Parathyroid adenoma (tissue), 2 donors: ENCODE measurements at regions not wholly inside any gene's neighbourhood (a gene's known extent, or its start where the extent isn't known, plus 50 kb on each side); places are given as distances from the start of the nearest gene placed in this dataset.

ENCODE experiments used
- H2AFZ ChIP-seq: fragments of 300-600 bp; sonication (generic); one replicate; pipeline ENCODE4 v1.7.0; 2017; ENCODE audit warnings: antibody characterized with exemption, mild to moderate bottlenecking
- H3K27ac ChIP-seq: fragments of 300-600 bp; sonication (generic); one replicate; pipeline ENCODE4 v1.7.0; 2017
- H3K27me3 ChIP-seq: fragments of 300-600 bp; sonication (generic); one replicate; pipeline ENCODE4 v1.7.0; 2017; ENCODE audit warnings: low read length; ENCODE audit not compliant: control insufficient read depth, insufficient read depth
- H3K36me3 ChIP-seq: fragments of 300-600 bp; sonication (generic); one replicate; pipeline ENCODE4 v1.7.0; 2017; ENCODE audit warnings: low read length; ENCODE audit not compliant: control insufficient read depth, insufficient read depth
- H3K4me1 ChIP-seq: fragments of 300-600 bp; sonication (generic); one replicate; pipeline ENCODE4 v1.7.0; 2017; ENCODE audit warnings: control low read depth
- H3K4me2 ChIP-seq: fragments of 300-600 bp; sonication (generic); one replicate; pipeline ENCODE4 v1.7.0; 2017; ENCODE audit warnings: low read length
- H3K4me3 ChIP-seq: fragments of 300-600 bp; sonication (generic); one replicate; pipeline ENCODE4 v1.7.0; 2017; ENCODE audit warnings: low read depth, low read length
- H3K79me2 ChIP-seq: fragments of 300-600 bp; sonication (generic); one replicate; pipeline ENCODE4 v1.7.0; 2017; ENCODE audit warnings: control low read depth
- H3K9ac ChIP-seq: fragments of 300-600 bp; sonication (generic); one replicate; pipeline ENCODE4 v1.7.0; 2017; ENCODE audit warnings: mild to moderate bottlenecking
- H3K9me3 ChIP-seq: fragments of 300-600 bp; sonication (generic); one replicate; pipeline ENCODE4 v1.7.0; 2017; ENCODE audit warnings: low read length; ENCODE audit not compliant: control insufficient read depth
- CTCF ChIP-seq: fragments of 300-600 bp; sonication (generic); IDR thresholded peaks from one replicate; pipeline ENCODE4 v1.7.0; 2017; ENCODE audit warnings: antibody characterized with exemption, mild to moderate bottlenecking
- donor health status: primary hyperparathyroidism.

- H3K36me3 ChIP-seq: no peaks in the 10 kb centered on the region
- H2AFZ ChIP-seq: no peak overlapping the region
- no peaks in the 10 kb centered on the region for H3K79me2 ChIP-seq
- H3K4me2 ChIP-seq: no peak overlapping the region
- no peak overlapping the region for H3K9ac ChIP-seq
- no peaks in the 10 kb centered on the region for H3K9me3 ChIP-seq
- TF ChIP-seq CTCF: no peak
- no peaks in the 10 kb centered on the region for H3K4me1 ChIP-seq
- H3K4me3 ChIP-seq: no peak overlapping the region
- H3K27me3 ChIP-seq: no peaks in the 10 kb centered on the region
- no peak overlapping the region for H3K27ac ChIP-seq
Observed at GRCh38 chr7:46682836-46683624, 762.0 kb upstream of the IGFBP3 start.

GRCh38 chr7:46681865-46682503 lies 760.9 kb upstream of the IGFBP3 start:
- H3K36me3 ChIP-seq: no peaks in the 10 kb centered on the region
- H3K79me2 ChIP-seq: no peaks in the 10 kb centered on the region
- no peaks in the 10 kb centered on the region for H3K4me1 ChIP-seq
- no peaks in the 10 kb centered on the region for H3K9me3 ChIP-seq
- no peak overlapping the region for H3K4me2 ChIP-seq
- no peaks in the 10 kb centered on the region for H3K27me3 ChIP-seq
- H3K9ac ChIP-seq: no peak overlapping the region
- no peak overlapping the region for H3K4me3 ChIP-seq
- no peak overlapping the region for H3K27ac ChIP-seq
- TF ChIP-seq CTCF: no peak
- H2AFZ ChIP-seq: no peak overlapping the region

- peak overlapping the region; percentile 8 for H2AFZ ChIP-seq
- TF ChIP-seq CTCF: no peak
- peak overlapping the region; percentile 53 for H3K4me2 ChIP-seq
- peak overlapping the region; percentile 35 for H3K4me3 ChIP-seq
- H3K27ac ChIP-seq: no peak overlapping the region
- no peaks in the 10 kb centered on the region for H3K79me2 ChIP-seq
- H3K4me1 ChIP-seq: no peaks in the 10 kb centered on the region
- no peaks in the 10 kb centered on the region for H3K36me3 ChIP-seq
- H3K9ac ChIP-seq: no peak overlapping the region
- H3K9me3 ChIP-seq: no peaks in the 10 kb centered on the region
- no peaks in the 10 kb centered on the region for H3K27me3 ChIP-seq
Observed at GRCh38 chr7:46680147-46680546, 759.1 kb upstream of the IGFBP3 start.

- H3K4me3 ChIP-seq: peak overlapping the region; percentile 35
- H3K27me3 ChIP-seq: no peaks in the 10 kb centered on the region
- H3K27ac ChIP-seq: no peak overlapping the region
- no peak overlapping the region for H3K9ac ChIP-seq
- no peaks in the 10 kb centered on the region for H3K79me2 ChIP-seq
- no peaks in the 10 kb centered on the region for H3K9me3 ChIP-seq
- no peak overlapping the region for H3K4me2 ChIP-seq
- H3K4me1 ChIP-seq: no peaks in the 10 kb centered on the region
- peak overlapping the region; percentile 8 for H2AFZ ChIP-seq
- TF ChIP-seq CTCF: no peak
- no peaks in the 10 kb centered on the region for H3K36me3 ChIP-seq
Observed at GRCh38 chr7:46679671-46680070, 758.6 kb upstream of the IGFBP3 start.
